GM23248 (cell line): ENCODE measurements at regions not wholly inside any gene's neighbourhood (a gene's known extent, or its start where the extent isn't known, plus 50 kb on each side); places are given as distances from the start of the nearest gene placed in this dataset.

Experiments
- DNase-seq: peaks from one replicate; pipeline ENCODE4 v3.0.0-alpha.2; 2015
- H2AFZ ChIP-seq: fragments of 200-600 bp; sonication (generic); 2 replicates; pipeline ENCODE4 v1.6.1; 2016; ENCODE audit warnings: antibody characterized with exemption
- H3F3A ChIP-seq: fragments of 200-600 bp; sonication (generic); 2 replicates; pipeline ENCODE4 v1.6.1; 2016; ENCODE audit warnings: mild to moderate bottlenecking, antibody characterized with exemption, mixed run types; ENCODE audit not compliant: insufficient read depth
- H3K27ac ChIP-seq: fragments of 200-600 bp; sonication (generic); 2 replicates; pipeline ENCODE4 v1.5.1; 2016; ENCODE audit warnings: mild to moderate bottlenecking
- H3K27me3 ChIP-seq: fragments of 200-600 bp; sonication (generic); replicated peaks from 2 replicates; pipeline ENCODE4 v1.6.1; 2016; ENCODE audit warnings: mild to moderate bottlenecking; ENCODE audit not compliant: insufficient read depth
- H3K36me3 ChIP-seq: fragments of 200-600 bp; sonication (generic); 2 replicates; pipeline ENCODE4 v1.6.1; 2016; ENCODE audit warnings: low read depth, mild to moderate bottlenecking
- H3K4me1 ChIP-seq: fragments of 200-600 bp; sonication (generic); 2 replicates; pipeline ENCODE4 v1.6.1; 2016; ENCODE audit warnings: mild to moderate bottlenecking; ENCODE audit not compliant: insufficient read depth
- H3K4me2 ChIP-seq: fragments of 200-600 bp; sonication (generic); one replicate; pipeline ENCODE4 v1.6.1; 2016; ENCODE audit warnings: mild to moderate bottlenecking; ENCODE audit not compliant: unreplicated experiment
- H3K4me3 ChIP-seq: fragments of 200-600 bp; sonication (generic); 2 replicates; pipeline ENCODE4 v1.5.1; 2016; ENCODE audit warnings: mild to moderate bottlenecking
- H3K79me2 ChIP-seq: fragments of 200-600 bp; sonication (generic); 2 replicates; pipeline ENCODE4 v1.6.1; 2016; ENCODE audit warnings: mild to moderate bottlenecking; ENCODE audit not compliant: insufficient read depth
- H3K9ac ChIP-seq: fragments of 200-600 bp; sonication (generic); 2 replicates; pipeline ENCODE4 v1.6.1; 2016; ENCODE audit warnings: mild to moderate bottlenecking
- H3K9me2 ChIP-seq: fragments of 200-600 bp; sonication (generic); 2 replicates; pipeline ENCODE4 v1.6.1; 2016; ENCODE audit warnings: mixed run types, mild to moderate bottlenecking, moderate library complexity; ENCODE audit not compliant: insufficient read depth
- H3K9me3 ChIP-seq: fragments of 200-600 bp; sonication (generic); one replicate; pipeline ENCODE4 v1.6.1; 2017; ENCODE audit warnings: low read depth
- H4K20me1 ChIP-seq: fragments of 200-600 bp; sonication (generic); 2 replicates; pipeline ENCODE4 v1.6.0; 2016; ENCODE audit not compliant: insufficient read depth
- EZH2 ChIP-seq: fragments of 200-600 bp; sonication (generic); IDR thresholded peaks from 2 replicates; pipeline ENCODE4 v1.6.1; 2018; ENCODE audit warnings: antibody characterized with exemption, mild to moderate bottlenecking; ENCODE audit not compliant: insufficient read depth, poor library complexity, severe bottlenecking
- EZH2phosphoT487 ChIP-seq: fragments of 200-600 bp; sonication (generic); IDR thresholded peaks from 2 replicates; pipeline ENCODE4 v1.6.1; 2018; ENCODE audit warnings: antibody characterized with exemption, moderate library complexity, mild to moderate bottlenecking, low read depth; ENCODE audit not compliant: insufficient read depth
- WGBS, 2 experiments: methylation state at CpG; one replicate each; pipeline ENCODE4 v1.1.6; 2015 to 2017; ENCODE audit warnings: low lambda C conversion rate in 2 of 2, low coverage in 1 of 2; ENCODE audit errors: missing lambda C conversion rate in 2 of 2; 5-methylcytosine and 5-hydroxymethylcytosine counted together
- in situ Hi-C: fragments of 300-500 bp; cut with MboI; formaldehyde crosslinking; loops from 2 replicates; pipeline ENCODE4 v1.15.0; 2020

DNA sequence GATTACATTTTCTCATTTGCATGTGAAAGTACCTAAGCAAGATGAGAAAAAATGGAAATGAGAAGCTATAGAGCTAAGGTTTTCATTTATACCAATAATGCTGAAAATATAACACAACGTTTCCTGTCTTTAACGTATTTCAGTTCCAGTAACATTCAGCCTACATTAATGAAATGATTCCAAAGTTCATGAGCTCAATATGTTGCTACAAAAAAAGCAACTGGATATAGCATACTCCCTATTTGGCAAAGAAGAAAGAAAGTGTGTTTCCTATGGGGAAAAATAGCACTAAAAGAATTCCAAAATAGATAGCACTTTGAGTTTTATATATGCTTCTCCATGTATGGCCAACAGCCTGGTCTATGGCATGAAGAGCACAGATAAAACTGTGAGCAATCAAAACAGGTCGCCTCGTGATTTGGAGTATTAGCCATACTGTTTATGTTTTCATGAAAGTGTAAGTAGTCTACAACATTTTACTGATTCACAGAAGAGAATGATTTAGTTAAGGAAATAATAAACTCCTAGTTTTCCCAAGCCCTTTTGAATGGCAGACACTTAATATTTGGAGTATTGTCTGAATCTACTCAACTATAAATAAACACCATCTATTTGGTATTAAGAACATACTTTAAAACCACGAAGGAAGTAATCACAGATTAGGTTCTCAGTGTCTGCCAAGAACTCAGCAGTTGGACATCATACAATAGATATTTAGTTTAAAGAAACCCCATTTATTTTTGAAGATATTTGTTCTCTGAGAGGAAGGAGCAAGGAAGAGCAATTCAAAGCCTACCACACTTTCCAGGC lies 258.7 kb upstream of the RASA1 start:
- Histone ChIP-seq H3K4me2 (no peak overlapping the region), H3K9me3 (no peaks in the 10 kb centered on the region), H3K27me3 (no peaks in the 10 kb centered on the region), H3K4me1 (no peaks in the 10 kb centered on the region), H3F3A (no peaks in the 10 kb centered on the region), H2AFZ (0 out of 2 replicates have a peak overlapping the region, but pooled peaks have one; percentile 20), H3K27ac (no peak overlapping the region), H3K36me3 (no peaks in the 10 kb centered on the region), H3K4me3 (no peak overlapping the region), H3K9me2 (no peaks in the 10 kb centered on the region), H3K9ac (no peak overlapping the region), H4K20me1 (no peaks in the 10 kb centered on the region), H3K79me2 (no peaks in the 10 kb centered on the region)
- TF ChIP-seq EZH2phosphoT487: no peak
- TF ChIP-seq EZH2: no peak
- in situ Hi-C loops: no loop called here
- DNase-seq: no peak
- 47 to 56% methylated on average over 5 of the region's 5 CpGs for WGBS, 2 experiments

DNA sequence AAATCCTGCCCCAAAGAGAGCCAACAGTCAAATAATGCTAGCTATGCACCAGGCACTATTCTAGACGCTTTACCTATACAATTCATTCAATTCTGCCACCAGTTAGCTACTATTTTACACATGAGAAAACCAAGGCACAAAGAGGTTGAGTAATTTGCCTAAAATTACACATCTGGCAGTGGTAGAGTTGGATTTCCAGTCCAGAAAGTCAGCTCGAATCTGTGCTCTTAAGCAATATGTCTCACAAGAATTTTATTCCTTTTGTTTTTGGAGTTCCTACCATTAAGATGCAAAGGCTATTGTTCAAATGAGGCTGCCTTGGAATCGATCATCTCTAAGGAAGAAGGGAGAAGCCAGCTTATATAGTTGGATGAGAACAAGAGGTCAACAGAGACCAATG lies 256.9 kb upstream of the RASA1 start:
- in situ Hi-C loops: no loop called here
- H2AFZ ChIP-seq: peak overlapping the region; percentile 39; the same call in 1 of the 2 replicates
- H3K9me3 ChIP-seq: no peaks in the 10 kb centered on the region
- WGBS, 2 experiments: 13 to 22% methylated on average over 3 of the region's 3 CpGs
- H3K9ac ChIP-seq: no peak overlapping the region
- no peaks in the 10 kb centered on the region for H3K9me2 ChIP-seq
- H3K27ac ChIP-seq: no peak overlapping the region
- H4K20me1 ChIP-seq: no peaks in the 10 kb centered on the region
- TF ChIP-seq EZH2 (no peak), EZH2phosphoT487 (no peak)
- peak; percentile 12 for DNase-seq
- H3K79me2 ChIP-seq: no peaks in the 10 kb centered on the region
- H3F3A ChIP-seq: no peaks in the 10 kb centered on the region
- H3K27me3 ChIP-seq: no peaks in the 10 kb centered on the region
- no peak overlapping the region for H3K4me3 ChIP-seq
- H3K36me3 ChIP-seq: no peaks in the 10 kb centered on the region
- no peak overlapping the region for H3K4me2 ChIP-seq
- H3K4me1 ChIP-seq: peaks cover 5% of the 10 kb centered on the region

- in situ Hi-C loops: no loop called here
Observed at GRCh38 chr5:87015901-87016300, 251.8 kb upstream of the RASA1 start.

GRCh38 chr5:87020099-87020934 lies 247.4 kb upstream of the RASA1 start:
- TF ChIP-seq EZH2: no peak
- no peak for TF ChIP-seq EZH2phosphoT487
- Histone ChIP-seq H3K27ac (no peak overlapping the region), H3K27me3 (no peaks in the 10 kb centered on the region), H3K36me3 (no peaks in the 10 kb centered on the region), H2AFZ (peak overlapping the region; percentile 92), H4K20me1 (no peaks in the 10 kb centered on the region), H3K9me3 (no peaks in the 10 kb centered on the region), H3K9me2 (no peaks in the 10 kb centered on the region), H3K4me1 (peaks cover 10% of the 10 kb centered on the region), H3K4me2 (peak overlapping the region; percentile 49), H3K9ac (no peak overlapping the region), H3F3A (no peaks in the 10 kb centered on the region), H3K4me3 (peak overlapping the region; percentile 25; the same call in 1 of the 2 replicates), H3K79me2 (no peaks in the 10 kb centered on the region)
- in situ Hi-C loops: no loop called here
- 7 to 8% methylated on average over 4 of the region's 4 CpGs for WGBS, 2 experiments
- DNase-seq: peak; percentile 26

More at GRCh38 chr5:87015901-87016300, 251.8 kb upstream of the RASA1 start:
- H3F3A ChIP-seq: no peaks in the 10 kb centered on the region
- H3K79me2 ChIP-seq: no peaks in the 10 kb centered on the region
- no peaks in the 10 kb centered on the region for H3K27me3 ChIP-seq
- H4K20me1 ChIP-seq: no peaks in the 10 kb centered on the region
- DNase-seq: no peak
- H3K27ac ChIP-seq: no peak overlapping the region
- no peak overlapping the region for H3K4me3 ChIP-seq
- TF ChIP-seq EZH2phosphoT487 (no peak), EZH2 (no peak)
- H3K9me3 ChIP-seq: no peaks in the 10 kb centered on the region
- no peak overlapping the region for H3K4me2 ChIP-seq
- H3K36me3 ChIP-seq: no peaks in the 10 kb centered on the region
- WGBS, 2 experiments: 51 to 60% methylated on average over 1 of the region's 1 CpG
- no peak overlapping the region for H3K9ac ChIP-seq
- peak overlapping the region; percentile 28 for H2AFZ ChIP-seq
- H3K9me2 ChIP-seq: no peaks in the 10 kb centered on the region
- peaks cover 10% of the 10 kb centered on the region for H3K4me1 ChIP-seq
